ENCODE measurements at regions not wholly inside any gene's neighbourhood (a gene's known extent, or its start where the extent isn't known, plus 50 kb on each side); places are given as distances from the start of the nearest gene placed in this dataset.

DNA sequence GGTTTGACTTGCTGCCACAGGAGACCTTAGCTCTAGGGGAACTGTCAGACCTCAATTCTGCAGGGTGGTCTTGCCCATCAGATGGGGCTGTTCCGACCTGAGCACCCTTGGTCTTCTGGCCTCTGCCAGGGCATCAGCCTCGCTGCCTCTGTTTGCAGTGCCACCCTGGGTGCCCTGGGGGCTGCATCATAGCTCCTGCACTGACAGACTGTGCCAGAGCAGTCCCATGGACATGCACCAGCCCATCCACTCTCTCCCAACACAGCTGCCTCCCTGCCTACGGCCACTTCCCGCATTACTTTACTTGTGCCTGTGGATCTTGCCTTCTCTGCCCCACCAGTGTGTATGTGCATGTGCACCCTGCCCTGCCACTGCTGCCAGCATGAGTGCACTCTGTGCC, 884.7 kb upstream of the ARRDC3 start:
- TF ChIP-seq CTCF (conservative IDR thresholded peaks at IDR 0.05 in 1 of 2, IDR thresholded peaks at IDR 0.05 in 1 of 2; ENCODE audit: extremely low read depth in 1 of 2, insufficient read depth in 1 of 2, low read depth in 1 of 2, low read length in 2 of 2) (no peak), EZH2 (IDR thresholded peaks at IDR 0.05; ENCODE audit: borderline replicate concordance, low read length) (no peak)
